ENCODE measurements at regions not wholly inside any gene's neighbourhood (a gene's known extent, or its start where the extent isn't known, plus 50 kb on each side); places are given as distances from the start of the nearest gene placed in this dataset.

GRCh38 chr13:50514249-50514648 is 329.2 kb downstream of the DLEU7 start:
- in situ Hi-C loops (cut with HindIII; ENCODE audit: low sequenced_read_pairs): no loop called here
- no peak for TF ChIP-seq CTCF (IDR thresholded peaks at IDR 0.05; ENCODE audit: low read depth, low read length)
- DNase-seq (ENCODE audit: low read depth, low spot score): no peak
- no peak overlapping the region for H3K4me3 ChIP-seq (ENCODE audit: low read depth, low read length)

DNA sequence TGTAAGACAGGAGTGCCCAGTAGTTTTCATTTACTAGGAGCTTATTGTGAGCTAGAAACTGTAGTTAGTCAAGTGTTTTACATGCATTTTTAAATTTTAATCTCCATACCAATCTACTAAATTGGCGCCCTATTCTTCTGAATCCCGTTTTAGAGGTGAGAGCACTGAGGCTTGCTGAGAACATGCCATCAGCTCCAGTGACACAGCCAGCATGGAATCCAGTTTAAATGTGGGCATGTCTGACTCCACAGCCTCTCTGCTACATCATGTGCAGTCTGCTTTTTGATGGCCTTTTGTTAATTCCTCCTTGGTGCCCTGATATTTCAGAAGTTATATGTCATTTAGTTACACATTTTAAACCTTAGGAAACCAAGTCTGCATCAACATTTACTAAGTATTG is 325.4 kb downstream of the DLEU7 start:
- H3K4me3 ChIP-seq (ENCODE audit: low read depth, low read length): no peak overlapping the region
- in situ Hi-C loops (cut with HindIII; ENCODE audit: low sequenced_read_pairs): no loop called here
- TF ChIP-seq CTCF (IDR thresholded peaks at IDR 0.05; ENCODE audit: low read depth, low read length): no peak
- DNase-seq (ENCODE audit: low read depth, low spot score): peak; percentile 0

DNA sequence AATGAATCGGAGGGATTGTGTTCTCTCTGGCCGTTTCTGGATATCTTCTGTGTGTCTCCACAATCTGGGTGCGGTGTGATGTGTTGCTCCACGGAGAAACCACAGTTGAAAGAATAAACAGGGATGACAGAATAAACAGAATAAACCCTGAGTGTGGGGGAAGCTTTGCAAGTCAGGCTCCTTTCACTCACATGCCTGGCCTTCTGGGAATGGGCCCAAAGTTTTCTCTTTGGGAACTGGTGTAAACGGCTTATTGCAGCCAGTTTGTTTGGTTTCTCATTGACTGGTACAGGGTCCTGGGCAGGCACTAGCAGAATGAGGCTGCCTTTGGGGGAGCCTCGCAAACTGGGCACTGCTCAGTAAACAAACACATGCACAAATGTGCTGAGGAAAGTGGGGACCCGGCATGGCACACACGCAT is 324.7 kb downstream of the DLEU7 start:
- TF ChIP-seq CTCF (IDR thresholded peaks at IDR 0.05; ENCODE audit: low read depth, low read length): no peak
- H3K4me3 ChIP-seq (ENCODE audit: low read depth, low read length): no peak overlapping the region
- in situ Hi-C loops (cut with HindIII; ENCODE audit: low sequenced_read_pairs): no loop called here
- peak; percentile 20 for DNase-seq (ENCODE audit: low read depth, low spot score)

GRCh38 chr13:50519866-50520265 is 323.6 kb downstream of the DLEU7 start:
- no peak for TF ChIP-seq CTCF (IDR thresholded peaks at IDR 0.05; ENCODE audit: low read depth, low read length)
- in situ Hi-C loops (cut with HindIII; ENCODE audit: low sequenced_read_pairs): no loop called here
- DNase-seq (ENCODE audit: low read depth, low spot score): no peak
- no peak overlapping the region for H3K4me3 ChIP-seq (ENCODE audit: low read depth, low read length)

- DNase-seq (ENCODE audit: low read depth, low spot score): peak; percentile 0
- H3K4me3 ChIP-seq (ENCODE audit: low read depth, low read length): no peak overlapping the region
- no peak for TF ChIP-seq CTCF (IDR thresholded peaks at IDR 0.05; ENCODE audit: low read depth, low read length)
- in situ Hi-C loops (cut with HindIII; ENCODE audit: low sequenced_read_pairs): no loop called here
Observed at GRCh38 chr13:50521006-50521830, 322.3 kb downstream of the DLEU7 start.

GRCh38 chr13:50521831-50522149 is 321.7 kb downstream of the DLEU7 start:
- in situ Hi-C loops (cut with HindIII; ENCODE audit: low sequenced_read_pairs): no loop called here
- H3K4me3 ChIP-seq (ENCODE audit: low read depth, low read length): no peak overlapping the region
- DNase-seq (ENCODE audit: low read depth, low spot score): peak; percentile 38
- TF ChIP-seq CTCF (IDR thresholded peaks at IDR 0.05; ENCODE audit: low read depth, low read length): no peak

All from astrocyte of the spinal cord (primary cell).